ENCODE measurements at regions not wholly inside any gene's neighbourhood (a gene's known extent, or its start where the extent isn't known, plus 50 kb on each side); places are given as distances from the start of the nearest gene placed in this dataset.

- H3K4me3 ChIP-seq (ENCODE audit: low read depth, low read length) = no peak overlapping the region
- no peak for DNase-seq (ENCODE audit: low read depth)
- no peak for TF ChIP-seq CTCF (conservative IDR thresholded peaks at IDR 0.05; ENCODE audit: low read depth, low read length)
Measured at GRCh38 chr7:18194616-18195015, 167.0 kb upstream of the PRPS1L1 start.

GRCh38 chr7:18196638-18197037 is 169.0 kb upstream of the PRPS1L1 start:
- no peak for DNase-seq (ENCODE audit: low read depth)
- no peak overlapping the region for H3K4me3 ChIP-seq (ENCODE audit: low read depth, low read length)
- TF ChIP-seq CTCF (conservative IDR thresholded peaks at IDR 0.05; ENCODE audit: low read depth, low read length) = no peak

- no peak for TF ChIP-seq CTCF (conservative IDR thresholded peaks at IDR 0.05; ENCODE audit: low read depth, low read length)
- H3K4me3 ChIP-seq (ENCODE audit: low read depth, low read length) = no peak overlapping the region
Measured at GRCh38 chr7:18198868-18199267, 171.2 kb upstream of the PRPS1L1 start.

GRCh38 chr7:18200266-18200665 is 172.6 kb upstream of the PRPS1L1 start:
- no peak overlapping the region for H3K4me3 ChIP-seq (ENCODE audit: low read depth, low read length)
- no peak for TF ChIP-seq CTCF (conservative IDR thresholded peaks at IDR 0.05; ENCODE audit: low read depth, low read length)

More at GRCh38 chr7:18198868-18199267, 171.2 kb upstream of the PRPS1L1 start:
- no peak for DNase-seq (ENCODE audit: low read depth)

GRCh38 chr7:18200855-18201254 is 173.2 kb upstream of the PRPS1L1 start:
- H3K4me3 ChIP-seq (ENCODE audit: low read depth, low read length) = no peak overlapping the region
- no peak for TF ChIP-seq CTCF (conservative IDR thresholded peaks at IDR 0.05; ENCODE audit: low read depth, low read length)
- DNase-seq (ENCODE audit: low read depth) = no peak

More at GRCh38 chr7:18200266-18200665, 172.6 kb upstream of the PRPS1L1 start:
- no peak for DNase-seq (ENCODE audit: low read depth)

- H3K4me3 ChIP-seq (ENCODE audit: low read depth, low read length) = no peak overlapping the region
- DNase-seq (ENCODE audit: low read depth) = no peak
- TF ChIP-seq CTCF (conservative IDR thresholded peaks at IDR 0.05; ENCODE audit: low read depth, low read length) = no peak
Measured at GRCh38 chr7:18201350-18201749, 173.7 kb upstream of the PRPS1L1 start.

GRCh38 chr7:18202315-18203045 is 174.8 kb upstream of the PRPS1L1 start:
- TF ChIP-seq CTCF (conservative IDR thresholded peaks at IDR 0.05; ENCODE audit: low read depth, low read length) = no peak
- no peak for DNase-seq (ENCODE audit: low read depth)
- no peak overlapping the region for H3K4me3 ChIP-seq (ENCODE audit: low read depth, low read length)
